ENCODE measurements at regions not wholly inside any gene's neighbourhood (a gene's known extent, or its start where the extent isn't known, plus 50 kb on each side); places are given as distances from the start of the nearest gene placed in this dataset.

- TF ChIP-seq CTCF (IDR thresholded peaks at IDR 0.05; ENCODE audit: insufficient read depth, low read depth, low read length) (no peak), EZH2 (IDR thresholded peaks at IDR 0.05; ENCODE audit: insufficient read depth, low read length) (no peak)
Observed at GRCh38 chr2:103155308-103155707, 393.5 kb downstream of the TMEM182 start.

All from astrocyte (in vitro differentiated cells and primary cell).